ENCODE measurements at regions not wholly inside any gene's neighbourhood (a gene's known extent, or its start where the extent isn't known, plus 50 kb on each side); places are given as distances from the start of the nearest gene placed in this dataset.

DNA sequence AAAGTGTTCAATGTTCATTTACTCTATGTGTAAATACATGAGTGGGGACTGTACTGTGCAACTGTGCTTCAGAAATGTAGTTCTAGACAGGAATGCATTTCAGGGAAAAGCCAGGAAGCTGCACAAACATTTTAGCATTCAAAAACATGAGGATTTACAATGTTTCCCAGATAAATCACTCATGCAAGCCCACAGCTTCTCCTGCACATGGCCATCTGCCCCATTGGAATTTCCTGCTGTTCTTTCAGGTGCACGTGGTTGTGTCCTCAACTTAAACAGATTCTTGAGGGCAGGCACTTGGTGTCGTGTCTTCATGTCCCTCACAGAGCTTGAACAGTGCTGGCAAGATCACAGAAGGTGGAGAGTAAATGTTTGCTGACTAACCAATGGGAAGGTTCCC lies 101.5 kb downstream of the UNC5CL start:
- DNase-seq (ENCODE audit: low spot score): no peak

DNA sequence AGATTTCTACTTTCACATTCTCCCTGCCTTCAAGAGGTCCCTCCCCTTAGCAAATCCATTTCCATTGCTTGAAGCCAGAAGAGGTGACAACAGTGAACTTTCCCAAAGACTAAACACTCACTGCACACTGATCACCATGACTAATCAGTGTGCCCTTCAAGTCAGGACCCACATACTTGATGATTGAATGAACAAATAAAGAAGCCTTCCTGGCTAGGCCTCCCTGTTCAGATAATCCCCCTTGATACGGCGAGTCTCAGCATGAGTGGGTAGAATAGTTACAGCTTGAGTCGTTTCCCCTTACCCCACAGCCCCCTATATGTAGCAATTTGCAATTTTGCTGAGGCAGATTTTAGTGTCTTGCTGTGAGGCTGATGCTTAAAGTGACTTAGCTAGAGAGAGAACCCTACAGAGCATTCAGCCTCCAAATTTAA lies 102.2 kb downstream of the UNC5CL start:
- DNase-seq (ENCODE audit: low spot score): no peak

DNA sequence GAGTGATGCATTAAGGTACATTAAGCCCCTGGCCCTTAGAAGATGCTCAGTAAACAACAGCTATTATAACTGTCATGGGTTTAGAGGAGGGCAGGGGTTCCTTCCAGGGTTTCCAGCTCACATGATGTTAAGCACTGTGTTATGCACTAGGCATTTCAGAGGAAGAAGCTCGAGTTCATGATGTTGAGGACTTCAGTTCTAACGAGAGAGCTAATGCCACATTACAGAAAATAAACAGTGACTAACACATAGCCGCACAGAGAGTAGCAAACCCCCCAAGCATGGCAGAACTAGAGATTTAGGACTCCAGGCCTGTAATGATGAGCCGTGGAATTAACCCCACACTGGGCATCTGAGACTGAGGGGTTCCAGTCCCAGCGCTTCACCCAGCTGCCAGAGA lies 105.2 kb downstream of the UNC5CL start:
- no peak for DNase-seq (ENCODE audit: low spot score)

DNA sequence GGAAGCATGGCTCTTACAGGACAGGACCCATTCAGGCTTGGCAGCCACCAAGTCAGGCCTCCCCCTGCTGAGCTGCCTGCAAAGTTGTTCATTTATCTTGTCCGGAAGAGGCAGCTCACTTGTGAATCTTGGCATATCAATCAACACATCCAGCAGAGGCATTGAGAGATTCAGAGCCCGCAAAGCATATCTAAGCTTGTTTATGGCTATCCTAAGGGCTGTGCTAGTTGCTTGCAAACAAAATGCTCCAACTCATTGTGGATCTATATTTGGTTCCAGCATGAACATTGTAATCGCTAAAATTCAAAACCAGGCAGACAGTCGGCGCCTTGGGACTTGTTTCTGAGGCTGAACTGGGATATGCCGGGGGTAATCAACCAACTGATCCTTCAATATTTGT lies 106.1 kb downstream of the UNC5CL start:
- no peak for DNase-seq (ENCODE audit: low spot score)

DNA sequence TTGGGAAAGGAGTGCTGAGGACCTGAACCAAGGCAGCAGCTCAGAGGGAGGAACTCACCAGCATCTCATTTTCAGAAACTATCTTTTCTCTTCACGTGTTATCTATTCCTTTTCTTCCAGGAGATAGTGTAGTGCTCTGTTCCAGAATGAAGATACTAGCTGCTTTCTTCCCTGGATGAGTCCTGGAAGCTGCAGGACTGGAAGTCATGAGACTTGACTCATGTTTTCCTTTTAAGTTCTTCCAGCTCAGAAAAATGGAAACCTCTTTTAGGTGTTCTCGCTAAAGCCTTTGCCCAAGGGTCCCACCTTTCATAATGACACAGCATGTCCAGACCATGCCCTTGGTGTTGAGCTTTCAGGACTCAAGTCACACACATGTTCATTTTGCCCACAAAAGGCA lies 106.7 kb downstream of the UNC5CL start:
- DNase-seq (ENCODE audit: low spot score): no peak

DNA sequence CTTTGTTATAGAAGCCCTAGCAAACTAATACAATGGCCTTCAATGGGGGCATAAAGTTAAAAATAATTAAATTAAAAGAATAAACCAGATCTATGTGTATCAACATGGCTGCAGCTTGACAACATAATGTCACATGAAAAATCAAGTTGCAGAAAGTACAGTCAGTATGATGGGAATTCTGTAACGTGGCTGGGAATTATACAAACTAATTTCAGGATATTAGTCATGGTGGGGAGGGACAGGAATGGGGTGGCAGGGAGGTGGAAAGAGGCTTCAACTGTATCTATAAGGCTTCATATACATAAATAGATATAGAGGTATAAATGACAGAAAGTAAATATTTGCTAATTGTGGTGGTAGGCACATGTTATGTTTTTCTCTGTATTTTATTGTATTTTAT lies 107.1 kb downstream of the UNC5CL start:
- no peak for DNase-seq (ENCODE audit: low spot score)

DNA sequence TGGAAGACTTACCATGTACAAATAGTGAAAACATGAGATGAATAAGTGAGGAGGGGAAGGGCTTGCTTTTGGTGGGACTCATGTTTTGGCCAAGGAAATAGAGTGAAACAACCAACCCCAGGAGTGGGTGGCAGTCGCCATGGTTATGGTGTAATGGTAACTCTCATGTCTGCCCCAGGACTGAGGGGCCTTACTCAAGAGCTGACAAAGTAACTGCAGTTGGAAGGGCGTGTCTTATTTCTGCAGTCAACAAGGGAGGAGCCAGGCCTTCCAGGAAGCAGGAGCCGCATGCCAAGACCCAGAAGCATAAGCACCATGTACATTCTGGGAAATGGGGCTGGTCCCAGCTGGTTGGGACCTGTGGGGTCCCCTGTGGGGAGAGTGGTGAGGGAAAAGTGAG lies 108.5 kb downstream of the UNC5CL start:
- no peak for DNase-seq (ENCODE audit: low spot score)

DNA sequence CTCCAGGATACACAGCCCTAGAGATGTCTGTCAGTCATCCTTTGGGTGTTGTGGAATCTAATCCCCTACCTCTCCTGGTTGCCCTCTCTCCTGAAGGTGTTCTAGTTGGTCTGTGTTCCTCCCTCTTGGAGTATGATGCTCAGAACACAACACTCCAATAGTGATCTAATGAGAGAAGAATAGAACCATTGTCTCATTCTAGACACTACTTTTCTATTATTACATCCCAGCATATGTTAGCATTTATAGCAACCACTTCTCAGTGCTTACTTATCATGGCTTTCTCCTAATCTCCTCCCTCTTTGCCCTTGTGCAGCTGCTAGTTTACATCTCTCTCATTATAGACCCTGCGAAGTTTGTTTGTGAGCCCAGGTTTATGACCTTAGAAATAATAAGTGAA lies 109.0 kb downstream of the UNC5CL start:
- DNase-seq (ENCODE audit: low spot score): no peak

DNA sequence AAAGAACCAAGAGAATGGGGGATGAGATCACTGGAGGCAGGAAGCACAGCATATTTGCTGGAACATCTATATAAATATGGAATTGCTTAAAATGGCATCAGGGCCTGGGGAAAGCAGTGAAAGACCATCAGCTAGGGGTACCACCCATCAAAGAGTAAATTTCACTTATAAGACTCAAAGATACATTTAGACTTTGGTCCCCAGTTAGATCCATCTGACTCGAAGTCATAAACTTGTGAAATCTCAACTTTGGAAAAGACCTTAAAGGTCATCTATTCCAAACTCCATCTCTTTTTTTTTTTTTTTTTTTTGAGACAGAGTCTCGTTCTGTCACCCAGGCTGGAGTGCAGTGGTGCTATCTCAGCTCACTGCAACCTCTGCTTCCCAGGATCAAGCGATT lies 109.8 kb downstream of the UNC5CL start:
- no peak for DNase-seq (ENCODE audit: low spot score)

DNA sequence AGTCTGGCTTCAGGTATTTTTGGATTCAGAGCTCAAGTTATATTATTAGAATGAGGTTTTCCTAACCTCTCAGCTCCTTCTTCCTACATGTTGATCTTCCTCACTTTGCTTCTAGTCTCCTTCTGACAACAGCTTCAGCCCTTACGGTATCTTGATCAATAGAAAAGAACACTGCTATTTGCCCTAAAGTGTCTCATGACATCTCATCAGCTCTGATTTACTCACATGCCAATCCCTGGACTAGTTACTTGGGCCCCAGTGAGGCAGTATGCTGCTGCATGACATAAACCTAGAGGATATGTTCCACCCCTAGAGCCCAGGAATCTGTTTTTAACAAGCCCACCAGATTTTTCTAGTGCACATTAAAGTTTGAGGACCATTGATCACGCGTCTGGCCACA lies 110.3 kb downstream of the UNC5CL start:
- DNase-seq (ENCODE audit: low spot score): no peak

DNA sequence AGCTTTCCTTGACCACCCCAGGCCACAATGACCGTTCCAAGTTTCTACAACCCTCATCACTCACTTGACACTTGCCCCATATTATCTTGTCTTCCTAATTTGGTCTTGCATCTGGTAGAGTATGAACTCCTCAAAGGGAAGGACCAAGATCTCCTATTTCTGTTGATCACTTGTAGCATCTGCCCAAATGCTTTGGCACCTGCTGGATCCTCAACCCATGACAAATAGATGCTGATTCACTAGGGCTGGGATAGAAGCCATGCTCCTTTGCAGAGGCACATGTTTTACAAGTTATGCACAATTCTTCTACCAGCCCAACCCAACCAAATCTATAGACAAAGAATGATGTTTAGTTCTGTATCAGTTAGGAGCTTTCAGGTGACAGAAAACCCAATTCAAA lies 110.7 kb downstream of the UNC5CL start:
- no peak for DNase-seq (ENCODE audit: low spot score)

DNA sequence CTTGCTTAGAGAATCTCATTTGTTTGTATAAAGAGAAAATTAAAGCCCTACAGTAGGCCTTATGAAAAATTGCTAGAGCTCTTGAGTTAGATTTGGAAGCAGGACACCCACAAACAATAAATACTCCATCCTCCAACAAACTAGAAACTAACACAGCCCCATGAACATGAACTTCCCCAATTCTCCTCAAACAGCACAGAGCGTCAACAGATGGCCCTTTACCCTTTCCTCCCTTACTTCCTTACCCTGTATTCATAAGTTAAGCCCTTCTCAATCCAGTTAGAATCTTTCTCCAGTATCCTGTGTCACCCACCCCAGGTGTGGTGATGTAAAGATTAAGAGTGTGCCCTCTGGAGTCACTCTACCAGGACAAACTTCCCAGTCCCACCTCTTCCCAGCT lies 113.7 kb downstream of the UNC5CL start:
- DNase-seq (ENCODE audit: low spot score): no peak

DNA sequence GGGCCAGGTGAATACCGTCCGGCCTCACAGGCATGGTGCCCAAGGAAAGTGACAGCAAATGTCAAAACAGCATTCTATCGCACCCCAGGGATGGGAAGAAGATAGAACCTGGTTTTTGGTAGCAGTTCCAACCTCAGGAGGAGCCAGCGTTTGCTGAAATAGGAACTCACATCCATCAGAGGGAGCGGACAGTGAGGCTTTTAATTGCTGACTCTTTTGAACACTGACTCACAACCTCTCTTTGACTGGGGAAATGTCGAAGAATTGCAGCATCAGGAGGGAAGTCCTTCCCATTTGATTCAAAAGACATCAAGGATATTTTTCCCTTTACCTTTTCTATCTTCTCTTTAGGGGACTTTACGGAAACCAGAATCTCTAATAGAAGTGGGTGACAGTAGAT lies 114.2 kb downstream of the UNC5CL start:
- no peak for DNase-seq (ENCODE audit: low spot score)

DNA sequence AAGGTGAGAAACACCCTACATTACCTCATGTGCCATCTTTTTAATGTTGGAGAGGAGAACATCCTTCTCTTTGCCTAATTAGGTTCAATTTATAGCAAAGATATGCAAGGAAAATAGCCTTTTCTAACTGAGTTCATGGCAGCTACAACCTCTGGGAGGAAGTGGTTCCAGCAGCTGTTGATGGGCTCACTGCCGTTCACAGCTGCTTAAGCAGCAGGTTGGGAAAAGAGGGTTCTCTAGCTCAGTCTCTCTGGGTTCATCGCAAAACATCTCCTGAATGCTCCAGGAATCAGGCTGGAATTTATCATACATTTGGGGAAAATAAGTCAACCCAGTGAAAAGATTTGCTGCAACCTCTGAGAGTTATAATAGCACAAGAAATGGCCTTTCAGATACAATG lies 115.1 kb downstream of the UNC5CL start:
- no peak for DNase-seq (ENCODE audit: low spot score)

DNA sequence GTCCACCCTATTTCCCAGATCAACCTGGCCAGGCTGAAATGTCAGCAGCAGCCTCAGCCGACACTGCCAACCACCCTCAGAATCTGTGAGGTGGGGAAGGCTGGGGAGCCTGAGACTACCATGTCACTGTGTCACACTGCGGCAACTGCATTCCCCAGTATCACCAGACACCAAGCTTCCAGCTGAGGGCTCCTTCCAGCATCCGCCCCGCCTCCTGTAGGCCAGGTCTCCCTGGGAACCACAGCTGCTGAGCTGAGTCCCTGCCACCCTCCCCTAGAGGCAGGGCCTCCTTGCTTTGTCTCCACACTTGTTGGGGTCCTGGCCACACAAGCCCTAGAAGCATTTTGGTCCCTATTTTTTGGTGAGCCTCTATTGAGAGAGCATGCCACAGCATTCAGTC lies 115.7 kb downstream of the UNC5CL start:
- no peak for DNase-seq (ENCODE audit: low spot score)

DNA sequence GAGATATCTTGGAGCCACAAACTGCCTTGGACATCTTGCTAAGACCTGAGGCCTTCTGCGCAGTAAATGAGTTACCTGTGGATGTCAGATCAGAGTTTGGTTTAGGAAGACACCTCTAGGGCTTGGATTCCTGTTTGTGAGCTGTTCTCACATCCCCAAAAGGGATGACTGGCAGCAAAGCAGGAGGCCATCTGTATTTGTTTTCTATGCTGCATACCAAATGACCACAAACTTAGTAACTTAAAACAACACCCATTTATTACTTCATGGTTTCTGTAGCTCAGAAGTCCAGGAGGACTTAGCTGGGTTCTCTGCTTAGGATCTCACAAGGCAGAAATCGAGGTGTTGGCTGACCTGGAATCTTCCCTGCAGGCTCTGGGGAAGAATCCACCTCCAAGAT lies 116.7 kb downstream of the UNC5CL start:
- DNase-seq (ENCODE audit: low spot score): no peak

DNA sequence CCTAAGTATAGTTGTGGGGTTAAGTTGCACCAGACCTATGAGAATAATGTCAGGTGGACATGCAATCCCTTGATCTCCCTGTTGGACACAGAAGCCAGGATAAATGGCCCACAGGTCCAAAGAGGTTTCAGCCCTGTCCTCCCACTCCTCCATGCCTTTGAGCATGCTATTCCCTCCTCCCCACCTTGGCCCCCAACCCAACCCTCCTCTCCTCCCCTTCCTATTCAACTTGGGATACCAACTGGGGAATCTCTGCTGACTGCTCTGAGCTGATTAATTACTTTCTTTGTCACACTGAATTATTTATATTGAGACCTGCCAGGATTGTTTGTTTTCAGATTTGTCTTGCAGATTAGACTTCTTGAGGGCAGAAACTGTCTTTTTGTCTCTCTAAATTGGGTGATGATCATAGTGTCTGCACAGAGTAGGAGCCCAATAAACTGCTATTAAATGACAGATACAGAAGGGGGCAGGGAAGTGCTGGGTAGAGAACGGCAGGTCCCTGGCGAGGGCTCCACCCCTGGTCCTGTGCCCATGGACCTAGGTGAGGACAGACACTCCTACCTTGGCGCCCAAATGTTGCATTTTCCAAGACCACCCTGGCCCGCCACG lies 120.9 kb downstream of the UNC5CL start:
- DNase-seq (ENCODE audit: low spot score): no peak

DNA sequence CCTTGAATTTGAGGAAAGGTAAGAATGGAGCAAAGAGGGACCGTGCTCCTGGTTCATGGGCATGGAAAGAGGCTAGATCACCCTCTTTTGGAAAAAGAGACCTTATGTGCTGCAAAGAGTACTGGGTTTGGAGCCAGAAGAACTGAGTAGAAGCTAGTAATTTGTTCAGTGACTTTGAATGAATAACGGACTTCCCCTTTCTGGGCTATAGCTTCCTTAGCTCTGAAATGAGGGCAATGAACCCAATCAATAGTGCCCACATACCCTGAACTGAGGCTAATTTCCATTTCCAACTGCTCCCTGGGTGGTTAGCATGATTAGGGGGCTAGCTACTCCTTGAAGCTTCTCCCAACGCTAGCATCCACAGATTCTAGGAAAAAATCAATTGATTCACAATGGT lies 121.4 kb downstream of the UNC5CL start:
- DNase-seq (ENCODE audit: low spot score): no peak

DNA sequence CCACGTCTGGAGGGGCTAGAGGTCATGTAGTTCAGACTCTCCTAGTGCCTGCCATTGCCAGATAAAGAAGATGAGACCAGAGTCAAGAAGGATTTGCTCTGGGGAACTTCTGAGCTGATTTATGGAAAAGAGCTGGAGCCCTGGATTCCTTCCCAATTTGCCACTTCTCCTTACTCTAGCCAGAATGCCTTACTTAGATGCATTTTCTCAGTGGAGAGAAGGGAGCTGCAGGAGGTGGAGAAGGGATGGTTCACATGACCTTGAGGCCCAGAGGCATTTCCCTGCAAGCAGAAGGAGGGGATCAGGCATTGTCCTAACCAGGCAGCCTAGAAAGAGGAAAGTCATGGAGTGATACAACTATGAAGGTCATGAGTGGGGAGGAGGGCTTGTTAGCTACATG lies 122.2 kb downstream of the UNC5CL start:
- no peak for DNase-seq (ENCODE audit: low spot score)

DNA sequence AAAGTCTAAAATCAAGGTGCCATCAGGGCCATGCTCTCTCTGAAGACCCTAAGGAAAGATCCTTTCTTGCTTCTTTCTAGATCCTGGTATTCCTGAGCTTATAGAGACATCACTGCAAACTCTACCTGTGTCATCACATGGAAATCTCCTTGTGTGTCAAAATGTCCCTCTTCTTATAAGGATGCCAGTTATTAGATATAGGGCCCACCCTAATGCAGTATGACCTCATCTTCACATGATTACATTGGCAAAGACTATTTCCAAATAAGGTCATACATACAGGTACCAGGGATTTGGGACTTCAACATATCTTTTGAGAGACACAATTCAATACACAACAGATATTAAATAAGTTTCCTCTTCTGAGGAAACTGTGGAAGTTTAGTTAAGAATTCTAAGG lies 123.9 kb downstream of the UNC5CL start:
- DNase-seq (ENCODE audit: low spot score): no peak

DNA sequence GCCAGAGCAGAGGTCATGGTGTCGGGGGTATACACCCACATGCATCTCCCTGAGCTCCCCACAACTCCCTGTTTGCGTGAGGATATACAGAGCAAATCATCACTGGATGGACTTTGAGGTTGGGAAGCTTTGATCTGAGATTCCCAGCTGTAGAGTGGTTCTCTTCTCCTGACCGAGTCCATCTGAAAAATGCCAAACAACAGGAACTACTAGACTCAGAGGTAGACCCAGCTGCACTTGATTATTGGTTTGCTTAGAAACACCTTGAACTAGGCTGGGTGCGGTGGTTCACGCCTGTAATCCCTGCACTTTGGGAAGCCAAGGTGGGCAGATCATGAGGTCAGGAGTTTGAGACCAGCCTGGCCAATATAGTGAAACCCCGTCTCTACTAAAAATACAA lies 125.0 kb downstream of the UNC5CL start:
- DNase-seq (ENCODE audit: low spot score): no peak

DNA sequence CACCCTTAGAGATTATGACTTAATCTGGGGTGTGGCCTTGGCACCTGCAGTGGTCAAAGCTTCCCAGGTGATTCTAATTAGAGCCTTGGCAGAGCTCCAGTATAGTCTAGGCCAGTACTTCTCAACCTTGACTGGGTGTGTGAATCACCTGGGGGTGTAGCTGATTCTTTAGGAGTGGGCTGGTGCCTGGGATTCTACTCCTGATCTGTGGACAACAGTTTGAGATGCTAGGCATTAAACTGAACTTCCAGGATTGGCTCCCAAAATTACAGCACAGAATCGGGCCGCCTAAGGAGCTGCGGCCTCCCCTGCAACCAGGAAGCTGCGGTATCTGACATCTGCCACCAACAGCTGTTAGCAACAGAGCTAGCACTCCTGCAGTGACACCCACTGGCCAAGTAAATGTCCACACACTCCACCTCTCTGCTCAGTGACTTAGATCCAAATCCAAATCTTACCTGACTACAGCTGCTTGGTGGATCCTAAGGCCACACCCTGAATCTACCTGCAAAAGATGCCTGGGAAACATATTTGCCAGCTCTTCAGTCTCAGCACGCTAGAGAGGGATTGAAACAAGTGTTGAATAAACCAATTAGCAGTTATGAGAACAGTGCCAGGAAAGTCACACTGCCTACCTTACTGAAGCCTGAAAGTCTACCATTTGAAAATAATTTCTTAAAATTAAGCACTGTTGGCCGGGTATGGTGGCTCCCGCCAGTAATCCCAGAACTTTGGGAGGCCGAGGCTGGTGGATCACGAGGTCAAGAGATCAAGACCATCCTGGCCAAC lies 126.7 kb downstream of the UNC5CL start:
- DNase-seq (ENCODE audit: low spot score): peak; percentile 37

DNA sequence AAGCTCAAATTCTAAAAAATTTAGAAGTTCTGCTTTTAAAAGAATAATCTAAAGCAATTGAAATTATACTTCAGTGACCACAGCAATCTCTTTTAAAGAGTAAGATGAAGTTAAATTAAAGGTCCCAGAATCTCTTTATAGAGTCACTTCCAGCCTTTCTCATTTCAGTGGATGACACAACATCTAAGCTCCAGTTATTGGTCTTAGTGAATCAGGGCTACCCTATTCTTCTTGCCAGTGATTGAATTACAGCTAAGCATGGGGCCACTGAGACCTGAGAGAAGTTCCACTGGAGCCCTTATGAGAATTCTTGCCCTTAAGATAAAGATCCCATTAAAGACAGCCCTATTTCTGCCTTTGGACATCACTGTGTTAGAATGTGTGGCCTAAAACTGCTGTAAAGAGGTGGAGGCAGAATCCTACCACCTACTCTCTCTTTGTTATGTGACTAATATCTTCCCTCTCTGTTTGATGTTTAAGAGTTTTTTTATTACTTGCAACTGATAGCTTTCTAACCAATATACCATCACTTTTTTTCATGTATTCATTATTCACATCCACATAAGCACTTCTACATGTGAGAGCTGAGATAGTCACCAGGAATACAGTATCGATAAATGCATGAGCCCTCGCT lies 128.6 kb downstream of the UNC5CL start:
- no peak for DNase-seq (ENCODE audit: low spot score)

DNA sequence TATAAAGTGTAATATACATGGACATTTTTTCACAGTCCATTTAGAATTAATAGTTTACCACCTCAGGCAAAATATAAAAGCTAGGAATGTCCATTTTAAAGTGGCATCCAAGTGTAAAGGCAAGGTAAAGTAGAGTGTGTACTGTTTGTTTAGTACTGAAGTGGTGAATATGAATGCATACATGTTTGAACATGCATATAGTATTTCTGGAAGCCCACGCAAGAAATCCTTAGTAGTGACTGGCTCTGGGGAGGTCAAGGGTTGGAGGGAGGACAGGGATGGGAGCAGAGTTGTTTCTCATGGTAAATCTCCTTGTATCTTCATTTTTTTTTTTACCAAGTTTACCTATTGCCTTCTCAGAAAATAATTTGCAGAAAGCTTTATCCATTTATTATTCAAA lies 129.2 kb downstream of the UNC5CL start:
- no peak for DNase-seq (ENCODE audit: low spot score)

Data from LoVo (cell line).